Neural cell (in vitro differentiated cells): ENCODE measurements at regions not wholly inside any gene's neighbourhood (a gene's known extent, or its start where the extent isn't known, plus 50 kb on each side); places are given as distances from the start of the nearest gene placed in this dataset.

Source experiments
- EP300 ChIP-seq: fragments of 450-650 bp; conservative IDR thresholded peaks from 2 replicates; pipeline ENCODE4 v1.6.1; 2014; ENCODE audit warnings: antibody characterized with exemption, mild to moderate bottlenecking, moderate library complexity; ENCODE audit not compliant: poor library complexity, severe bottlenecking
- EZH2 ChIP-seq: fragments of 200-600, 300-800 bp; shearing (Covaris generic), sonication (generic); IDR thresholded peaks from 2 replicates; pipeline ENCODE4 v1.6.1; 2014; ENCODE audit warnings: antibody characterized with exemption, low read length, borderline replicate concordance, mild to moderate bottlenecking; ENCODE audit not compliant: insufficient read depth, poor library complexity, severe bottlenecking
- POLR2AphosphoS5 ChIP-seq: IDR thresholded peaks from 2 replicates; pipeline ENCODE4 v1.6.1; 2012
- RAD21 ChIP-seq: fragments of 450-650 bp; conservative IDR thresholded peaks from 2 replicates; pipeline ENCODE4 v1.6.1; 2014; ENCODE audit warnings: antibody characterized with exemption, mild to moderate bottlenecking, moderate library complexity
- SMC3 ChIP-seq: fragments of 450-650 bp; conservative IDR thresholded peaks from 2 replicates; pipeline ENCODE4 v1.6.1; 2014; ENCODE audit warnings: antibody characterized with exemption, mild to moderate bottlenecking, moderate library complexity; ENCODE audit not compliant: poor library complexity
- TF ChIP-seq, protein P1 (sequence below): fragments of 450-650 bp; IDR thresholded peaks from 2 replicates; pipeline ENCODE4 v1.5.1; 2014; ENCODE audit warnings: antibody characterized with exemption, mild to moderate bottlenecking, moderate library complexity; ENCODE audit not compliant: poor library complexity, severe bottlenecking
- TF ChIP-seq, protein P2 (sequence below): IDR thresholded peaks from 2 replicates; pipeline ENCODE4 v1.6.1; 2012; ENCODE audit warnings: borderline replicate concordance

DNA sequence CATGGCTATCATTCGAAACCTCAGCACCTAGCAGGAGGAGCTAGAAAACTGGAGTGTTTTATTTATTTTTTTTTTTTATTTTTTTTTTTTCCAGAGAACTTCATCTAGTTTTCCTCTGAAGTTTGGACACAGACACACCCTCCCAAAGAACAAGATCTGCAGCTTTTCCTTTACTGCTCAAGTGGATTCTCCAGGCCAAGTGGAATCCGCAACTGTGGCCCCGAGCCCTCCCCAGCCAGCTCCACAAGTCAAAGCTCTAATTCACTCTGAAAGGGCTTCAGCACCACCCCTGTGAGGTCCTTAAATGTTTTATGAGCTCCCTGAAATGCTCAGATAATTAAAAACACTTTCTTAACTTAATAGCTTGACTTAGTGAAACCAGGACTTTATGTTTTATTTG, 332.1 kb upstream of the DYNLRB2 start:
- TF ChIP-seq EP300 (no peak), RAD21 (no peak), POLR2AphosphoS5 (no peak), SMC3 (no peak), EZH2 (no peak)
- TF ChIP-seq, protein P1, sequence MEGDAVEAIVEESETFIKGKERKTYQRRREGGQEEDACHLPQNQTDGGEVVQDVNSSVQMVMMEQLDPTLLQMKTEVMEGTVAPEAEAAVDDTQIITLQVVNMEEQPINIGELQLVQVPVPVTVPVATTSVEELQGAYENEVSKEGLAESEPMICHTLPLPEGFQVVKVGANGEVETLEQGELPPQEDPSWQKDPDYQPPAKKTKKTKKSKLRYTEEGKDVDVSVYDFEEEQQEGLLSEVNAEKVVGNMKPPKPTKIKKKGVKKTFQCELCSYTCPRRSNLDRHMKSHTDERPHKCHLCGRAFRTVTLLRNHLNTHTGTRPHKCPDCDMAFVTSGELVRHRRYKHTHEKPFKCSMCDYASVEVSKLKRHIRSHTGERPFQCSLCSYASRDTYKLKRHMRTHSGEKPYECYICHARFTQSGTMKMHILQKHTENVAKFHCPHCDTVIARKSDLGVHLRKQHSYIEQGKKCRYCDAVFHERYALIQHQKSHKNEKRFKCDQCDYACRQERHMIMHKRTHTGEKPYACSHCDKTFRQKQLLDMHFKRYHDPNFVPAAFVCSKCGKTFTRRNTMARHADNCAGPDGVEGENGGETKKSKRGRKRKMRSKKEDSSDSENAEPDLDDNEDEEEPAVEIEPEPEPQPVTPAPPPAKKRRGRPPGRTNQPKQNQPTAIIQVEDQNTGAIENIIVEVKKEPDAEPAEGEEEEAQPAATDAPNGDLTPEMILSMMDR: no peak
- TF ChIP-seq, protein P2, sequence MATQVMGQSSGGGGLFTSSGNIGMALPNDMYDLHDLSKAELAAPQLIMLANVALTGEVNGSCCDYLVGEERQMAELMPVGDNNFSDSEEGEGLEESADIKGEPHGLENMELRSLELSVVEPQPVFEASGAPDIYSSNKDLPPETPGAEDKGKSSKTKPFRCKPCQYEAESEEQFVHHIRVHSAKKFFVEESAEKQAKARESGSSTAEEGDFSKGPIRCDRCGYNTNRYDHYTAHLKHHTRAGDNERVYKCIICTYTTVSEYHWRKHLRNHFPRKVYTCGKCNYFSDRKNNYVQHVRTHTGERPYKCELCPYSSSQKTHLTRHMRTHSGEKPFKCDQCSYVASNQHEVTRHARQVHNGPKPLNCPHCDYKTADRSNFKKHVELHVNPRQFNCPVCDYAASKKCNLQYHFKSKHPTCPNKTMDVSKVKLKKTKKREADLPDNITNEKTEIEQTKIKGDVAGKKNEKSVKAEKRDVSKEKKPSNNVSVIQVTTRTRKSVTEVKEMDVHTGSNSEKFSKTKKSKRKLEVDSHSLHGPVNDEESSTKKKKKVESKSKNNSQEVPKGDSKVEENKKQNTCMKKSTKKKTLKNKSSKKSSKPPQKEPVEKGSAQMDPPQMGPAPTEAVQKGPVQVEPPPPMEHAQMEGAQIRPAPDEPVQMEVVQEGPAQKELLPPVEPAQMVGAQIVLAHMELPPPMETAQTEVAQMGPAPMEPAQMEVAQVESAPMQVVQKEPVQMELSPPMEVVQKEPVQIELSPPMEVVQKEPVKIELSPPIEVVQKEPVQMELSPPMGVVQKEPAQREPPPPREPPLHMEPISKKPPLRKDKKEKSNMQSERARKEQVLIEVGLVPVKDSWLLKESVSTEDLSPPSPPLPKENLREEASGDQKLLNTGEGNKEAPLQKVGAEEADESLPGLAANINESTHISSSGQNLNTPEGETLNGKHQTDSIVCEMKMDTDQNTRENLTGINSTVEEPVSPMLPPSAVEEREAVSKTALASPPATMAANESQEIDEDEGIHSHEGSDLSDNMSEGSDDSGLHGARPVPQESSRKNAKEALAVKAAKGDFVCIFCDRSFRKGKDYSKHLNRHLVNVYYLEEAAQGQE: no peak
